Endodermal cell (in vitro differentiated cells): ENCODE measurements at regions not wholly inside any gene's neighbourhood (a gene's known extent, or its start where the extent isn't known, plus 50 kb on each side); places are given as distances from the start of the nearest gene placed in this dataset.

Experiments
- DNase-seq: peaks from one replicate; pipeline ENCODE4 v3.0.0-alpha.2; 2017
- H3K27ac ChIP-seq: 2 replicates; pipeline ENCODE4 v1.5.1; 2013; ENCODE audit warnings: mild to moderate bottlenecking, low read depth, low read length, moderate library complexity
- H3K27me3 ChIP-seq: 2 replicates; pipeline ENCODE4 v1.6.1; 2013; ENCODE audit warnings: mild to moderate bottlenecking, low read length, moderate library complexity; ENCODE audit not compliant: insufficient read depth, control insufficient read depth, poor library complexity, severe bottlenecking
- H3K36me3 ChIP-seq: 2 replicates; pipeline ENCODE4 v1.7.0; 2013; ENCODE audit warnings: mild to moderate bottlenecking, low read length, moderate library complexity; ENCODE audit not compliant: control insufficient read depth, insufficient read depth
- H3K4me1 ChIP-seq: one replicate; pipeline ENCODE4 v1.7.0; 2013; ENCODE audit warnings: low read length; ENCODE audit not compliant: control insufficient read depth, insufficient read depth
- H3K4me3 ChIP-seq: 2 replicates; pipeline ENCODE4 v1.5.1; 2013; ENCODE audit warnings: mild to moderate bottlenecking, low read length, moderate library complexity
- H3K9ac ChIP-seq: 2 replicates; pipeline ENCODE4 v1.6.1; 2013; ENCODE audit warnings: mild to moderate bottlenecking, low read length, moderate library complexity; ENCODE audit not compliant: poor library complexity, severe bottlenecking; ENCODE audit errors: extremely low read depth
- H3K9me3 ChIP-seq: 2 replicates; pipeline ENCODE4 v1.6.1; 2013; ENCODE audit warnings: mild to moderate bottlenecking, low read length, moderate library complexity; ENCODE audit not compliant: control insufficient read depth
- H3K27ac Mint-ChIP-seq: 2 replicates; pipeline ENCODE4 v1.8.0; 2020; ENCODE audit warnings: mixed read lengths
- H3K27me3 Mint-ChIP-seq: 2 replicates; pipeline ENCODE4 v1.8.0; 2021; ENCODE audit warnings: mild to moderate bottlenecking, mixed read lengths; ENCODE audit not compliant: insufficient read depth
- H3K36me3 Mint-ChIP-seq: 2 replicates; pipeline ENCODE4 v1.8.0; 2020; ENCODE audit warnings: low read depth, mixed read lengths
- H3K4me1 Mint-ChIP-seq: 2 replicates; pipeline ENCODE4 v1.8.0; 2020; ENCODE audit warnings: mixed read lengths
- H3K4me3 Mint-ChIP-seq: 2 replicates; pipeline ENCODE4 v1.8.0; 2020; ENCODE audit warnings: mild to moderate bottlenecking, moderate library complexity, mixed read lengths
- H3K9me3 Mint-ChIP-seq: 2 replicates; pipeline ENCODE4 v1.8.0; 2020; ENCODE audit warnings: mild to moderate bottlenecking, mixed read lengths
- CTCF ChIP-seq: fragments of 200-600 bp; sonication (generic); conservative IDR thresholded peaks from 2 replicates; pipeline ENCODE4 v1.5.0; 2021; ENCODE audit warnings: antibody characterized with exemption, mild to moderate bottlenecking
- WGBS, 2 experiments: methylation state at CpG; one replicate each; pipeline versions ENCODE4 v1.1.5 to v1.1.7; 2013; ENCODE audit warnings: missing lambda C conversion rate in 2 of 2, mixed read lengths in 1 of 2; ENCODE audit not compliant: insufficient coverage in 1 of 2, insufficient read length in 1 of 2; 5-methylcytosine and 5-hydroxymethylcytosine counted together

GRCh38 chr13:29709407-29710069 lies 114.0 kb upstream of the SLC7A1 start:
- no peaks in the 10 kb centered on the region for H3K36me3 Mint-ChIP-seq
- Histone ChIP-seq H3K4me1 (no peaks in the 10 kb centered on the region), H3K4me3 (no peak overlapping the region), H3K27ac (no peak overlapping the region), H3K9ac (no peak overlapping the region), H3K36me3 (no peaks in the 10 kb centered on the region), H3K9me3 (no peaks in the 10 kb centered on the region), H3K27me3 (no peaks in the 10 kb centered on the region)
- no peaks in the 10 kb centered on the region for H3K4me1 Mint-ChIP-seq
- H3K27ac Mint-ChIP-seq, result no peak overlapping the region
- H3K4me3 Mint-ChIP-seq, result no peak overlapping the region
- 87 to 91% methylated on average over 13 to 14 of the region's 14 CpGs for WGBS, 2 experiments
- H3K9me3 Mint-ChIP-seq, result peaks cover 2% of the 10 kb centered on the region
- peaks cover 3% of the 10 kb centered on the region for H3K27me3 Mint-ChIP-seq
- DNase-seq, result peak; percentile 13
- TF ChIP-seq CTCF, result no peak

GRCh38 chr13:29707876-29708543 lies 112.5 kb upstream of the SLC7A1 start:
- peak; percentile 91 for DNase-seq
- peaks cover 2% of the 10 kb centered on the region for H3K9me3 Mint-ChIP-seq
- H3K36me3 Mint-ChIP-seq, result no peaks in the 10 kb centered on the region
- H3K4me3 Mint-ChIP-seq, result no peak overlapping the region
- H3K4me3 ChIP-seq, result no peak overlapping the region
- no peaks in the 10 kb centered on the region for H3K4me1 ChIP-seq
- no peaks in the 10 kb centered on the region for H3K9me3 ChIP-seq
- H3K27ac ChIP-seq, result no peak overlapping the region
- no peaks in the 10 kb centered on the region for H3K36me3 ChIP-seq
- TF ChIP-seq CTCF, result peak; percentile 89
- peaks cover 9% of the 10 kb centered on the region for H3K27me3 Mint-ChIP-seq
- H3K27ac Mint-ChIP-seq, result no peak overlapping the region
- no peak overlapping the region for H3K9ac ChIP-seq
- WGBS, 2 experiments, result 67 to 78% methylated on average over 2 to 7 of the region's 7 CpGs
- H3K27me3 ChIP-seq, result no peaks in the 10 kb centered on the region
- H3K4me1 Mint-ChIP-seq, result no peaks in the 10 kb centered on the region

DNA sequence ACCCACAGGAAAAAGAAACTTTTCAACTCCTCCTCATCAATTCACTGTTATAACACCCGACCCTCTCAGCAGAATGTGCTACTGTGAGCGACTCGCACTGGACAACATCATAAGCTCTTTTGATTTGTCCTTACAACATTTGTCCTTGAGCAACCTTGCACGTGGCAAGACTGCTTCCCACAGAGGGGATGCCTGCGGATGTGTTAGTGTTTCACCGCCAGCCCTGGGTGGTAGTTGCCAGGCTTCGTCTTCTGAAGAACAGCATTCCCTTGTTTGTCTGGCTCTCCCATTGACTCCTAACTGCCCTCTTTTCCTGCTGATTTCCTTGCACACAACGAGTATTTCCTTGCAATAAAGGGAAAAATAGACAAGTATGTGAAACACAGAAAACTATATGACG lies 111.4 kb upstream of the SLC7A1 start:
- Mint-ChIP-seq H3K9me3 (peaks cover 2% of the 10 kb centered on the region), H3K4me3 (no peak overlapping the region), H3K27ac (no peak overlapping the region), H3K27me3 (peaks cover 9% of the 10 kb centered on the region), H3K4me1 (no peaks in the 10 kb centered on the region), H3K36me3 (no peaks in the 10 kb centered on the region)
- 84 to 88% methylated on average over 6 to 9 of the region's 9 CpGs for WGBS, 2 experiments
- Histone ChIP-seq H3K27ac (no peak overlapping the region), H3K36me3 (no peaks in the 10 kb centered on the region), H3K27me3 (no peaks in the 10 kb centered on the region), H3K9ac (no peak overlapping the region), H3K4me1 (no peaks in the 10 kb centered on the region), H3K4me3 (no peak overlapping the region), H3K9me3 (no peaks in the 10 kb centered on the region)
- no peak for TF ChIP-seq CTCF
- no peak for DNase-seq
